H1 (cell line): ENCODE measurements at regions not wholly inside any gene's neighbourhood (a gene's known extent, or its start where the extent isn't known, plus 50 kb on each side); places are given as distances from the start of the nearest gene placed in this dataset.

Experiments
- BCL11A ChIP-seq, 2 experiments: IDR thresholded peaks; one replicate each; pipeline ENCODE4 v1.6.1; 2011; ENCODE audit warnings: low read depth in 2 of 2, low read length in 2 of 2, mild to moderate bottlenecking in 2 of 2
- CEBPB ChIP-seq: IDR thresholded peaks from 2 replicates; pipeline ENCODE4 v1.6.1; 2012; ENCODE audit warnings: low read depth, low read length
- CHD2 ChIP-seq: IDR thresholded peaks from 2 replicates; pipeline ENCODE4 v1.6.1; 2012; ENCODE audit warnings: low read length, improper control_type of control experiment
- CTCF ChIP-seq, 3 experiments: IDR thresholded peaks; 1 replicate in 2 of 3; 2 replicates in 1 of 3; pipeline versions ENCODE4 v1.5.1 to v1.6.1; 2011; ENCODE audit warnings: low read length in 3 of 3, mild to moderate bottlenecking in 3 of 3, inconsistent platforms in 2 of 3, low read depth in 1 of 3, moderate library complexity in 1 of 3; ENCODE audit not compliant: insufficient read depth in 1 of 3; ENCODE audit errors: control extremely low read depth in 1 of 3
- EP300 ChIP-seq, 2 experiments: IDR thresholded peaks; 1 replicate in 1 of 2; 2 replicates in 1 of 2; pipeline ENCODE4 v1.6.1; 2011 to 2012; ENCODE audit warnings: low read depth in 2 of 2, low read length in 2 of 2, mild to moderate bottlenecking in 2 of 2, borderline replicate concordance in 1 of 2, inconsistent platforms in 1 of 2, moderate library complexity in 1 of 2
- EZH2 ChIP-seq: fragments of 200-600 bp; sonication (generic); IDR thresholded peaks from 2 replicates; pipeline ENCODE4 v1.7.1; 2012; ENCODE audit warnings: low read depth, mild to moderate bottlenecking, moderate library complexity, low read length, inconsistent platforms; ENCODE audit not compliant: severe bottlenecking
- NRF1 ChIP-seq: IDR thresholded peaks from 2 replicates; pipeline ENCODE4 v1.6.1; 2011; ENCODE audit warnings: mild to moderate bottlenecking, low read depth, low read length, improper control_type of control experiment
- POLR2A ChIP-seq, 2 experiments: IDR thresholded peaks; 1 replicate in 1 of 2; 2 replicates in 1 of 2; pipeline ENCODE4 v1.6.1; 2011; ENCODE audit warnings: low read depth in 2 of 2, low read length in 2 of 2, mild to moderate bottlenecking in 2 of 2; ENCODE audit errors: control extremely low read depth in 1 of 2
- SIN3A ChIP-seq, 2 experiments: IDR thresholded peaks in 1 of 2; conservative IDR thresholded peaks in 1 of 2; 2 replicates each; pipeline ENCODE4 v1.6.1; 2011 to 2012; ENCODE audit warnings: low read length in 2 of 2, improper control_type of control experiment in 1 of 2, low read depth in 1 of 2, mild to moderate bottlenecking in 1 of 2
- SIX5 ChIP-seq: IDR thresholded peaks from 2 replicates; pipeline ENCODE4 v1.6.1; 2011; ENCODE audit warnings: mild to moderate bottlenecking, low read depth, low read length
- SP2 ChIP-seq: IDR thresholded peaks from 2 replicates; pipeline ENCODE4 v1.6.1; 2012; ENCODE audit warnings: mild to moderate bottlenecking, low read length, inconsistent platforms
- TCF12 ChIP-seq: IDR thresholded peaks from 2 replicates; pipeline ENCODE4 v1.6.1; 2011; ENCODE audit warnings: low read depth, mild to moderate bottlenecking, low read length
- TF ChIP-seq, protein P1 (sequence below): IDR thresholded peaks from 2 replicates; pipeline ENCODE4 v1.6.1; 2011; ENCODE audit warnings: low read depth, mild to moderate bottlenecking, low read length; ENCODE audit not compliant: insufficient read depth

DNA sequence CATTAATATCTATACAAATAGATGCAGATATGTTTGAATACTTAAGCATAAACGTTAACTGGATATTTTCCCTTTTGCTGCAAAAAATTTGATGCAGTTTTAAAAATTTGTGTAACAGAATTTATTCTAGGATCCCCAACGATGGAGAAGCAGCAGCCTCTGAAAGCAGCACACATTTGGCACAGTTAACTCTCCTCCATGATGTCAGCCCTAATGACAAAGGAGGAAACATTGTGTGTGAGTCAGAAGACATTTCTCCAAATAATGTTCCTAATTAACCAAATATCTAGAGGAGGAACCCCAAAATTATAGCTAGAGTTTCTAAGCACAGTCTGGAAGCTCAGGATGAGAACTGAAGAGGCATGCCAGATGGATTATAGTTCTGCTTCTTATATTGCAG is 281.9 kb upstream of the MAD2L1 start:
- TF ChIP-seq EZH2 = no peak
- no peak for TF ChIP-seq SIX5
- TF ChIP-seq, protein P1, sequence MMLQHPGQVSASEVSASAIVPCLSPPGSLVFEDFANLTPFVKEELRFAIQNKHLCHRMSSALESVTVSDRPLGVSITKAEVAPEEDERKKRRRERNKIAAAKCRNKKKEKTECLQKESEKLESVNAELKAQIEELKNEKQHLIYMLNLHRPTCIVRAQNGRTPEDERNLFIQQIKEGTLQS = no peak
- TF ChIP-seq SP2 = no peak
- TF ChIP-seq POLR2A (IDR thresholded peaks at IDR 0.05; ENCODE audit: control extremely low read depth in 1 of 2, low read depth in 2 of 2, low read length in 2 of 2) = no peak
- TF ChIP-seq CTCF (IDR thresholded peaks at IDR 0.05; ENCODE audit: control extremely low read depth in 1 of 3, insufficient read depth in 1 of 3, low read depth in 1 of 3, low read length in 3 of 3) = no peak
- TF ChIP-seq SIN3A (conservative IDR thresholded peaks at IDR 0.05 in 1 of 2, IDR thresholded peaks at IDR 0.05 in 1 of 2; ENCODE audit: low read depth in 1 of 2, low read length in 2 of 2) = no peak
- no peak for TF ChIP-seq BCL11A (IDR thresholded peaks at IDR 0.05; ENCODE audit: low read depth in 2 of 2, low read length in 2 of 2)
- no peak for TF ChIP-seq TCF12
- TF ChIP-seq CHD2 = no peak
- no peak for TF ChIP-seq NRF1
- TF ChIP-seq CEBPB = no peak
- TF ChIP-seq EP300 (IDR thresholded peaks at IDR 0.05; ENCODE audit: borderline replicate concordance in 1 of 2, low read depth in 2 of 2, low read length in 2 of 2) = no peak
